ENCODE measurements at regions not wholly inside any gene's neighbourhood (a gene's known extent, or its start where the extent isn't known, plus 50 kb on each side); places are given as distances from the start of the nearest gene placed in this dataset.

DNA sequence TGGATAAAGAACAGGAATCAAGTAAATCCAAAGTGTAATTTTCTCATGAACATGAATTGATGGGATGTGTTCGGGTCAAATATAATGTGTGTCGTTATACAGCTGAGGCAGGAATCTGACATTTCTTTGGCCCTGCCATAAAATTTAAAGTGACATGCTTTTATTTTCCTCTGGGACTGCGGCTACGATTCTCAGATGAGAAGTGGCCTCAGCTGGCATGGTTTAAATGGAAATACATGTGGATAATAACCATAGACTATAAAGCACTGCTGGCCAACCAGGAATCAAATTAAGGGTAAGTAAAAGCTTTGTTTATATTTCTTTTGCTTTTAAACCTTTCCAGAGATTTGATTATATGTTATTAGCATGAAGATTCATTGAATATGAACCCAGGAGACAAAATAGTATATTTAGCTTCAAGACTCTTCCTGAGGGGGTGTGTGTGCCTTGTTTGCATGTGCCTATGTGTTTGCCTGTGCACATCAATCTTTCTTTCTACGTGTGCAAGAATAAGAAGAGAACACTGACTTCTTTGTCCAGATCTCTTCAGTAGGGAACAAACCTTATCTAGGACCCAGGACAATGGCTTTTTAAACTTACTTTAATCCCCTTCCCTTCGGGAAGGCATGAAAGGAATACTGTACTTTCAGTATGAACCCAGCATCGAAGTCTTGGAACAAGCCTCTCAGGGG, 629.0 kb upstream of the PFKP start (continued):
- TF ChIP-seq, protein P1, sequence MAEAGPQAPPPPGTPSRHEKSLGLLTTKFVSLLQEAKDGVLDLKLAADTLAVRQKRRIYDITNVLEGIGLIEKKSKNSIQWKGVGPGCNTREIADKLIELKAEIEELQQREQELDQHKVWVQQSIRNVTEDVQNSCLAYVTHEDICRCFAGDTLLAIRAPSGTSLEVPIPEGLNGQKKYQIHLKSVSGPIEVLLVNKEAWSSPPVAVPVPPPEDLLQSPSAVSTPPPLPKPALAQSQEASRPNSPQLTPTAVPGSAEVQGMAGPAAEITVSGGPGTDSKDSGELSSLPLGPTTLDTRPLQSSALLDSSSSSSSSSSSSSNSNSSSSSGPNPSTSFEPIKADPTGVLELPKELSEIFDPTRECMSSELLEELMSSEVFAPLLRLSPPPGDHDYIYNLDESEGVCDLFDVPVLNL (CRISPR knock-in tag; IDR thresholded peaks at IDR 0.05; ENCODE audit: borderline replicate concordance, low read depth): no peak
- no peak for TF ChIP-seq ZNF121 (CRISPR knock-in tag; IDR thresholded peaks at IDR 0.05)

DNA sequence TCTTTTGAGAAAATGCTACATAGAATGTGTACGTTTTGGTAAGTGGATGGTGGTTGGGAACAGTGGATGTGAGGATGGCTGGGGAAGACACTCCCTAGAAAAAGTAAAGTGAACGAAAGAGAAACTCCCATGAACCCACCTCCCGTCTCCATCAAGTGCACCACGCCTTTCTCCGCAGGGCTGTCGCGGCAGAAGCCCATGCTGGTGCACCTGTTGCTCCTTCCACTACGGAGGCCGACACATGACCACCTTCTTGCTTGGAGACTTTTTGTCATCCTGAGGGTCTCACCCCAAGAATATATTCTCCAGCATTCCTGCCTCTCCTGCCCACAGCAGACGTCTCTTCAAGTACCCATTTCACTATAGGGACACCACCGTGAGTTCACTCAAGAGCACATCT, 630.4 kb upstream of the PFKP start:
- ATAC-seq (no peak), DNase-seq (ENCODE audit: low spot score) (no peak)
- ChIA-PET POLR2A (no interaction called here), CTCF (no interaction called here)
- Mint-ChIP-seq H3K27me3 (ENCODE audit: low read depth) (no peaks in the 10 kb centered on the region), H3K9me3 (peaks cover 14% of the 10 kb centered on the region), H3K27ac (no peak overlapping the region), H3K36me3 (peaks cover 14% of the 10 kb centered on the region), H3K4me3 (no peak overlapping the region), H3K4me1 (0 out of 2 replicates have a peak, but pooled peaks cover 4% of the 10 kb centered on the region)
- no peak for TF ChIP-seq ZBTB21 (CRISPR knock-in tag; IDR thresholded peaks at IDR 0.05; ENCODE audit: borderline replicate concordance)
- no peak for TF ChIP-seq JAZF1 (CRISPR knock-in tag; IDR thresholded peaks at IDR 0.05)
- TF ChIP-seq, protein P2, sequence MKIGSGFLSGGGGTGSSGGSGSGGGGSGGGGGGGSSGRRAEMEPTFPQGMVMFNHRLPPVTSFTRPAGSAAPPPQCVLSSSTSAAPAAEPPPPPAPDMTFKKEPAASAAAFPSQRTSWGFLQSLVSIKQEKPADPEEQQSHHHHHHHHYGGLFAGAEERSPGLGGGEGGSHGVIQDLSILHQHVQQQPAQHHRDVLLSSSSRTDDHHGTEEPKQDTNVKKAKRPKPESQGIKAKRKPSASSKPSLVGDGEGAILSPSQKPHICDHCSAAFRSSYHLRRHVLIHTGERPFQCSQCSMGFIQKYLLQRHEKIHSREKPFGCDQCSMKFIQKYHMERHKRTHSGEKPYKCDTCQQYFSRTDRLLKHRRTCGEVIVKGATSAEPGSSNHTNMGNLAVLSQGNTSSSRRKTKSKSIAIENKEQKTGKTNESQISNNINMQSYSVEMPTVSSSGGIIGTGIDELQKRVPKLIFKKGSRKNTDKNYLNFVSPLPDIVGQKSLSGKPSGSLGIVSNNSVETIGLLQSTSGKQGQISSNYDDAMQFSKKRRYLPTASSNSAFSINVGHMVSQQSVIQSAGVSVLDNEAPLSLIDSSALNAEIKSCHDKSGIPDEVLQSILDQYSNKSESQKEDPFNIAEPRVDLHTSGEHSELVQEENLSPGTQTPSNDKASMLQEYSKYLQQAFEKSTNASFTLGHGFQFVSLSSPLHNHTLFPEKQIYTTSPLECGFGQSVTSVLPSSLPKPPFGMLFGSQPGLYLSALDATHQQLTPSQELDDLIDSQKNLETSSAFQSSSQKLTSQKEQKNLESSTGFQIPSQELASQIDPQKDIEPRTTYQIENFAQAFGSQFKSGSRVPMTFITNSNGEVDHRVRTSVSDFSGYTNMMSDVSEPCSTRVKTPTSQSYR (CRISPR knock-in tag; IDR thresholded peaks at IDR 0.05): no peak
- no peak for TF ChIP-seq ZNF423 (CRISPR knock-in tag; IDR thresholded peaks at IDR 0.05)
- TF ChIP-seq, protein P3, sequence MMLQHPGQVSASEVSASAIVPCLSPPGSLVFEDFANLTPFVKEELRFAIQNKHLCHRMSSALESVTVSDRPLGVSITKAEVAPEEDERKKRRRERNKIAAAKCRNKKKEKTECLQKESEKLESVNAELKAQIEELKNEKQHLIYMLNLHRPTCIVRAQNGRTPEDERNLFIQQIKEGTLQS (CRISPR knock-in tag; conservative IDR thresholded peaks at IDR 0.05): no peak

DNA sequence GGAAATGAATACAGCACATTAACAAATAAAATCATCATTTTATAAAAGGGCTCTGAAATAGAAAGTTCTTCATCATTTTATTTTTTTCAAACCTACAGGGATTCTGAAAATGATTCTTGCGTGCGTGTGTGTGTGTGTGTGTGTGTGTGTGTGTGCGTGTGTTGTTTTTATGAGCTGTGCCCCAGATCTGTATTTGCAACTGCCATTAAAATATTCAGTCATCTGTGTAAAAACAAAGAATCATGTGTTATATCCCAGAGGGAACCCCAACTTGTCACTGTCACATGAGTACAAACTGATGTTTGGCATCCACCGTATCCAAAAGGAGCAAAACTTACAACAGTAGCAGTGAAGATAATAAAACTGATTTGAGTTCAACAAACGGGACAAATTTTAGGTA, 635.4 kb upstream of the PFKP start:
- Mint-ChIP-seq H3K9me3 (peaks cover 21% of the 10 kb centered on the region), H3K27ac (no peak overlapping the region), H3K4me1 (no peaks in the 10 kb centered on the region), H3K4me3 (no peak overlapping the region), H3K36me3 (peaks cover 14% of the 10 kb centered on the region), H3K27me3 (ENCODE audit: low read depth) (peaks cover 4% of the 10 kb centered on the region)
- ATAC-seq (no peak), DNase-seq (ENCODE audit: low spot score) (no peak)
- POLR2A ChIA-PET: no interaction called here
- CTCF ChIA-PET: no interaction called here
- TF ChIP-seq, protein P4, sequence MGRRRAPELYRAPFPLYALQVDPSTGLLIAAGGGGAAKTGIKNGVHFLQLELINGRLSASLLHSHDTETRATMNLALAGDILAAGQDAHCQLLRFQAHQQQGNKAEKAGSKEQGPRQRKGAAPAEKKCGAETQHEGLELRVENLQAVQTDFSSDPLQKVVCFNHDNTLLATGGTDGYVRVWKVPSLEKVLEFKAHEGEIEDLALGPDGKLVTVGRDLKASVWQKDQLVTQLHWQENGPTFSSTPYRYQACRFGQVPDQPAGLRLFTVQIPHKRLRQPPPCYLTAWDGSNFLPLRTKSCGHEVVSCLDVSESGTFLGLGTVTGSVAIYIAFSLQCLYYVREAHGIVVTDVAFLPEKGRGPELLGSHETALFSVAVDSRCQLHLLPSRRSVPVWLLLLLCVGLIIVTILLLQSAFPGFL (CRISPR knock-in tag; IDR thresholded peaks at IDR 0.05; ENCODE audit: borderline replicate concordance): no peak
- TF ChIP-seq, protein P5, sequence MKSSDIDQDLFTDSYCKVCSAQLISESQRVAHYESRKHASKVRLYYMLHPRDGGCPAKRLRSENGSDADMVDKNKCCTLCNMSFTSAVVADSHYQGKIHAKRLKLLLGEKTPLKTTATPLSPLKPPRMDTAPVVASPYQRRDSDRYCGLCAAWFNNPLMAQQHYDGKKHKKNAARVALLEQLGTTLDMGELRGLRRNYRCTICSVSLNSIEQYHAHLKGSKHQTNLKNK (CRISPR knock-in tag; IDR thresholded peaks at IDR 0.05): no peak
- TF ChIP-seq, protein P6, sequence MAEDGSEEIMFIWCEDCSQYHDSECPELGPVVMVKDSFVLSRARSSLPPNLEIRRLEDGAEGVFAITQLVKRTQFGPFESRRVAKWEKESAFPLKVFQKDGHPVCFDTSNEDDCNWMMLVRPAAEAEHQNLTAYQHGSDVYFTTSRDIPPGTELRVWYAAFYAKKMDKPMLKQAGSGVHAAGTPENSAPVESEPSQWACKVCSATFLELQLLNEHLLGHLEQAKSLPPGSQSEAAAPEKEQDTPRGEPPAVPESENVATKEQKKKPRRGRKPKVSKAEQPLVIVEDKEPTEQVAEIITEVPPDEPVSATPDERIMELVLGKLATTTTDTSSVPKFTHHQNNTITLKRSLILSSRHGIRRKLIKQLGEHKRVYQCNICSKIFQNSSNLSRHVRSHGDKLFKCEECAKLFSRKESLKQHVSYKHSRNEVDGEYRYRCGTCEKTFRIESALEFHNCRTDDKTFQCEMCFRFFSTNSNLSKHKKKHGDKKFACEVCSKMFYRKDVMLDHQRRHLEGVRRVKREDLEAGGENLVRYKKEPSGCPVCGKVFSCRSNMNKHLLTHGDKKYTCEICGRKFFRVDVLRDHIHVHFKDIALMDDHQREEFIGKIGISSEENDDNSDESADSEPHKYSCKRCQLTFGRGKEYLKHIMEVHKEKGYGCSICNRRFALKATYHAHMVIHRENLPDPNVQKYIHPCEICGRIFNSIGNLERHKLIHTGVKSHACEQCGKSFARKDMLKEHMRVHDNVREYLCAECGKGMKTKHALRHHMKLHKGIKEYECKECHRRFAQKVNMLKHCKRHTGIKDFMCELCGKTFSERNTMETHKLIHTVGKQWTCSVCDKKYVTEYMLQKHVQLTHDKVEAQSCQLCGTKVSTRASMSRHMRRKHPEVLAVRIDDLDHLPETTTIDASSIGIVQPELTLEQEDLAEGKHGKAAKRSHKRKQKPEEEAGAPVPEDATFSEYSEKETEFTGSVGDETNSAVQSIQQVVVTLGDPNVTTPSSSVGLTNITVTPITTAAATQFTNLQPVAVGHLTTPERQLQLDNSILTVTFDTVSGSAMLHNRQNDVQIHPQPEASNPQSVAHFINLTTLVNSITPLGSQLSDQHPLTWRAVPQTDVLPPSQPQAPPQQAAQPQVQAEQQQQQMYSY (CRISPR knock-in tag; IDR thresholded peaks at IDR 0.05): no peak
- no peak for TF ChIP-seq ZNF232 (CRISPR knock-in tag; IDR thresholded peaks at IDR 0.05)
- TF ChIP-seq, protein P7, sequence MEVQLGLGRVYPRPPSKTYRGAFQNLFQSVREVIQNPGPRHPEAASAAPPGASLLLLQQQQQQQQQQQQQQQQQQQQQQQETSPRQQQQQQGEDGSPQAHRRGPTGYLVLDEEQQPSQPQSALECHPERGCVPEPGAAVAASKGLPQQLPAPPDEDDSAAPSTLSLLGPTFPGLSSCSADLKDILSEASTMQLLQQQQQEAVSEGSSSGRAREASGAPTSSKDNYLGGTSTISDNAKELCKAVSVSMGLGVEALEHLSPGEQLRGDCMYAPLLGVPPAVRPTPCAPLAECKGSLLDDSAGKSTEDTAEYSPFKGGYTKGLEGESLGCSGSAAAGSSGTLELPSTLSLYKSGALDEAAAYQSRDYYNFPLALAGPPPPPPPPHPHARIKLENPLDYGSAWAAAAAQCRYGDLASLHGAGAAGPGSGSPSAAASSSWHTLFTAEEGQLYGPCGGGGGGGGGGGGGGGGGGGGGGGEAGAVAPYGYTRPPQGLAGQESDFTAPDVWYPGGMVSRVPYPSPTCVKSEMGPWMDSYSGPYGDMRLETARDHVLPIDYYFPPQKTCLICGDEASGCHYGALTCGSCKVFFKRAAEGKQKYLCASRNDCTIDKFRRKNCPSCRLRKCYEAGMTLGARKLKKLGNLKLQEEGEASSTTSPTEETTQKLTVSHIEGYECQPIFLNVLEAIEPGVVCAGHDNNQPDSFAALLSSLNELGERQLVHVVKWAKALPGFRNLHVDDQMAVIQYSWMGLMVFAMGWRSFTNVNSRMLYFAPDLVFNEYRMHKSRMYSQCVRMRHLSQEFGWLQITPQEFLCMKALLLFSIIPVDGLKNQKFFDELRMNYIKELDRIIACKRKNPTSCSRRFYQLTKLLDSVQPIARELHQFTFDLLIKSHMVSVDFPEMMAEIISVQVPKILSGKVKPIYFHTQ (CRISPR knock-in tag; IDR thresholded peaks at IDR 0.05): no peak
- TF ChIP-seq ZNF317 (CRISPR knock-in tag; IDR thresholded peaks at IDR 0.05; ENCODE audit: borderline replicate concordance, low read depth): no peak
- TF ChIP-seq ZNF263 (CRISPR knock-in tag; IDR thresholded peaks at IDR 0.05; ENCODE audit: low read depth): no peak
- TF ChIP-seq, protein P8, sequence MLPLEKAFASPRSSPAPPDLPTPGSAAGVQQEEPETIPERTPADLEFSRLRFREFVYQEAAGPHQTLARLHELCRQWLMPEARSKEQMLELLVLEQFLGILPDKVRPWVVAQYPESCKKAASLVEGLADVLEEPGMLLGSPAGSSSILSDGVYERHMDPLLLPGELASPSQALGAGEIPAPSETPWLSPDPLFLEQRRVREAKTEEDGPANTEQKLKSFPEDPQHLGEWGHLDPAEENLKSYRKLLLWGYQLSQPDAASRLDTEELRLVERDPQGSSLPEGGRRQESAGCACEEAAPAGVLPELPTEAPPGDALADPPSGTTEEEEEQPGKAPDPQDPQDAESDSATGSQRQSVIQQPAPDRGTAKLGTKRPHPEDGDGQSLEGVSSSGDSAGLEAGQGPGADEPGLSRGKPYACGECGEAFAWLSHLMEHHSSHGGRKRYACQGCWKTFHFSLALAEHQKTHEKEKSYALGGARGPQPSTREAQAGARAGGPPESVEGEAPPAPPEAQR (CRISPR knock-in tag; IDR thresholded peaks at IDR 0.05): no peak
- TF ChIP-seq GABPB1 (CRISPR knock-in tag; IDR thresholded peaks at IDR 0.05): no peak
- no peak for TF ChIP-seq SMAD3 (CRISPR knock-in tag; IDR thresholded peaks at IDR 0.05; ENCODE audit: borderline replicate concordance)
- TF ChIP-seq ZBTB21 (CRISPR knock-in tag; IDR thresholded peaks at IDR 0.05; ENCODE audit: borderline replicate concordance): no peak
- TF ChIP-seq CREB1 (CRISPR knock-in tag; IDR thresholded peaks at IDR 0.05): no peak
